ENCODE measurements at regions not wholly inside any gene's neighbourhood (a gene's known extent, or its start where the extent isn't known, plus 50 kb on each side); places are given as distances from the start of the nearest gene placed in this dataset.

DNA sequence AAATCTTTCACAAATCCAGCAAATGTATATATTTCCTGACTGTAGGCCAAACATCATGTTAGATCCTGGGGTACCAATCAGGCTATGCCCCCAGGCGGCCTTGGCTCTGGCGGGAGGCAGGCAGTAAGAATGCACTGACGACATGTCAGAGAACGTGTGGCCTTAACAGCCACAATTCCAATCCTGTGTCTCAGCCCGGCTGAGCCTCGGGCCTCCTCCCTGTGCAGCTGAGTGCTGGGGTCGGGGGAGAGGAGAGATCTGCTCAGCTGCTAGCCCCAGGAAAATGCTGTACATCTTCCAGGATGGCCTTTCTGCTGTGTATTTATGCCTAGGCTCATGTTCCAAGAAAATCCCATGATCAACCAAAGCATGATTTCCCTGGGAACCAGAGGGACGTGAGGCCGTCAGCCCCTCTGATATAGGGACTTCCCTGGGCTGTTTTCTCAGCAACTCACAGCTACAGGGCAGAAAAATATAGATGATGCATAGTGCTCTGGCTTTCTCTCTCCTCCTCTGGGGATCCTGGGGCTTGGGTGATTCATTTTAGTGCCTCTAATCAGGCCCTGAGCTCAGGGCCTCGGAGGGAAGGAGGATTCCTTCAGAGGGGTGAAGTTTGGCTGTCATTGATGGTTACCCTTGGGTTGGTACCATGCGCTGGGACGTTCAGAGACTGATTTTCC is 604.0 kb downstream of the HS3ST4 start:
- DNase-seq: no peak

DNA sequence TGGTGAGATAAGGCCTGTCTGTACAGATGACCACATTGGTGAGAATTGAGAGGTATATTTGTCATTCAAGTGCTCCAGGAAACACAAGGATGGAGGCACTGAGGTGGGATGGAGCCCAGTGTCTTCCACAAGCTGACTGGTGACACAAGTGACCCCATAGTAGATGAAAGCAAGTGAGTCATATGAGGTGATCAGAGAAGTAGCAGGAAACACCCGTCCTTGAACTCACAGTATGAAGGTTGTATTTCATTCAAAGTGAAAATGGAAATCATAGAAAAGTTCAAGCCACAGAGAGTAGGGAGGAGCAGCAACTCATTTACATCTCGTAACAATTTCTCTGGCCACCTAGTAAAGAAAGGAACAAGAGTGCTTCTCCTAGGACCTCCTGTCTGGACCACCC is 609.8 kb downstream of the HS3ST4 start:
- DNase-seq: no peak

DNA sequence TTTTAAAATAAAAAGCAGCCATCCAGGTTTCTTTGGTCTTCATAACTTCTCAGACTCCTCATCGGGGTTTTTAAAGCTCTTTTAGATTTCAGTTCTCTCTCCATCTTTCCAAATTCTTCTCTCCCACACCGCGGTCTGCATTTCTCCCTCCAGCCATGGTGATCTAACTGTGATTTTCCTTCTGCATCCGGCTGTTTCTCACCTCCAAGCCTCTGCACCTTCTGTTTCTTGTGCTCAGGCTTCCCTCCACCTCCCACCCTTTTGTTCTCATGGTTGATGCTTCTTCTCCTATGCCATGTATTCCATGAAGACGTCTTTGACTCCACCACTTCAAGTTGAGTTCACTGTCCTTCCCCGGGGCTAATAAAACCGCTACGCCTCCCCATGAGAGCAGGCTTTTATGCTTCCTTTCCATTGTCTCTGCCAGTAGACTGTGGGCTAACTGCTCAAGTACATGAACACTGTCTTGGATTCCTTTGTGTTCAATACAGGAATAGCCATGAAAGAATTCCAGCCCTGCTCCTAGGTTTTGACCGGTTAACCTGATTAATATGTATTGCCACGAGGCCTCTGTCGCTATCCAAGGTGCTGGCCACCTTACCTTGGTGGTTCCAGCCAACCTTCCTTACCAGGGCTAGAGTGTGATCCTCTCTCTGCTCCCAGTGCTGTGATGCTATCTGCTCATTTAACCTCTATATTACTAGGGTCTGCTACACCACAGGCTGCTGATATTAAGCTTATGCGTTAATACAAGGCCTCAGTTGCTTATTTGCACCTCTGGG is 625.1 kb downstream of the HS3ST4 start:
- peak in 1 of 5 experiments; percentile 3 for DNase-seq

DNA sequence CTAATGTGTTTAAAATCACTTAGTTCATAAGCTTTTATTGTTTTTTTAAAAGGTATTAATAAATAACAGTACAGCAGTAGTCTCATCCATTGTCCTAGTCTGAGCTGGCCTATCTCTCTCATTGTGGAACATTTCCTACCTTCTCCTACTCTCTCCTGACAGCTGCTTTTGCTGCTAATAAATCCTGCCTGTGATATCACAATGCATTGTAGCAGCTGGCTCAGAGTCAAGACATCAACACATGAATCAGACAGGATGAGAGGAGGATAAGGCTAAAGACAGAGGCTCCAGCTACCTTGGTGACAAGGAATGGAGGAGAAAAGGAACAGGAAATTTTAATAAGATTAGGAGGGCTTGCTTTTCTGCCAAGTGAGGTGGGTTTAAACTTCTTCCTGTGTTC is 626.1 kb downstream of the HS3ST4 start:
- no peak for DNase-seq

DNA sequence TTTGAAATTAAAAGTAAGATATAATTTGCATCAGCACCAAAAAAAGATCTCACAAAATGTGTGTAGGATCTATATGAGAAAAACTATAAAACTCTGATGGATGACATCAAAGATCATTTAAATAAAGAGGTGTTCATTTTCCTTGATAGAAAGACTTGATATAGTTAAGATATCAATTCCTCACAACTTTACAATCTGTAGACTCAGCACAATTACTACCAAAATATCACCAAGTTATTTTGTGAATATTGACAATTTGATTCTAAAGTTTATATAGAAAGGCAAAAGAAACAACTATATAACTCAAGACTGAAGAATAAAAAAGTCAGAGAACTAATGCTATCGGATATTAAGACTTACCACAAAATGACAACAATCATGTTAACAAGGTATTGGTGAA is 638.9 kb downstream of the HS3ST4 start:
- DNase-seq: no peak

DNA sequence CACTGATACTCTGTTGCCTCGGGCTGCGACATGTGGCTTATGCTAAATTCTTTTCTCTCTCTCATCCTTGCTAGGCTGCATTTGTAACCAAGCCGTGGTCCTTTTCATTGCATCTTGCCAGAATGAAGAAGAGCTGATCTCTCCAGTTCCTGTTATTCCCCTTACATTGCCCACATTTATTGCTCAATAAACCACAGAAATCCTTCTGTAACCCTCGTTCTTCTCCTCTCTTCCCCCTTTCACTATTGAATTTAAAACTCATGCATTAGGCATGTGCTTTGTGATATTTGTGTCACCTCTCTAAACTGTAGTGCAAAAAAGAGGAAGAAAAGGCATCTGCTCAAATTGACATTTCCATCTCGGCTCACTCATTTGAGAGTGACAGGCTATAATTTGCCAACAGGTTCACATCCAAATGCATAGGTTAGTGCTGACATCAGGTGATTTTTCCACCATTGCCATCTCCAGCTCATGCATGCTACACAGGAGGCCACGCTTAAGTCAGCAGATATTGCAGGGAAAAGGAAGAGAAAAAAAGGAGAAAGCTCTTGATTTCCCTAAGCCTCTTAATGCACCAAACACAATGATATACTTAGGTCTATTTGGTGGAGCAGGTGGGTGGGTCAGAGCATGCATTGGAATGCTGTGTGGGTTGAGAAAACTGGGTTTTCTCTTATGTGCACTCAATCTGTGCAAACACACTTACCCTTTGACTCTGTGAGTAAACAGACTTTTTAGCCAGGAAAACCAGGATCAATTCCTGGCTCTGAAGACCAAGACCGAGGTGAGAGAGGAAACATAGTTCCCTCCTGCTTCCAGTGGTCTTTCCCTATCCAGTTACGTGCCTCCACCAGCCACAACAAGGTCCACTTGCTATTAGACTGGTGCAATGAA is 642.7 kb downstream of the HS3ST4 start:
- no peak for DNase-seq

DNA sequence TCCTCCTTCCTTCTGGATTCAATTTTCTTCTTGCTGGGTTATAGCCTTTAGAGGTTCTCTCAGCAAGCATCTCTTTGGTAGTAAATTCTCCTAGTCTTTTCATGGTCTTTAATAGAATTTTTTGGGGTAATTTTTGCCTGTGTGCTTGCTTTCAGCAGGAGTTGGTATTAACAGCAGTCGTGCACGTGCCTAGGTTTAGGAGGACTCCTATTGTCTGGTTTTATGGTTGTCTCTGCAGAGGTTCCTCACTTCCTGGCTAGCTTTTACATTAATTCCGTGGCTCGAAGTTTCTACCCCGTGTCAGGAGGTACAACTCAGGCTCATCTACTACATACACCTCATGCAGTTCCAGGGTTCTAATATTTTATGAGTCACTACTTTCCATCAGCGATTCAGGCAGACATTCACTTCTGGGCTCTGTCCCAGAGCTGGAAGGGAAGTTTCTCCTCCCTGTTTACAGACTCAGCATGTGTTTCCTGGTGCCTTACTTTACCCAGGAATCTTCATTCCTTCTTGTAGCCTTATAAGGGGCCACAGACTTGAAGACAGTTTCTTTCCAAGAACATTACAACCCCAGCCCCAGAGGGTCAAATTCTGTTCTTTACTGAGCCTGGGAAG is 643.6 kb downstream of the HS3ST4 start:
- DNase-seq: no peak

DNA sequence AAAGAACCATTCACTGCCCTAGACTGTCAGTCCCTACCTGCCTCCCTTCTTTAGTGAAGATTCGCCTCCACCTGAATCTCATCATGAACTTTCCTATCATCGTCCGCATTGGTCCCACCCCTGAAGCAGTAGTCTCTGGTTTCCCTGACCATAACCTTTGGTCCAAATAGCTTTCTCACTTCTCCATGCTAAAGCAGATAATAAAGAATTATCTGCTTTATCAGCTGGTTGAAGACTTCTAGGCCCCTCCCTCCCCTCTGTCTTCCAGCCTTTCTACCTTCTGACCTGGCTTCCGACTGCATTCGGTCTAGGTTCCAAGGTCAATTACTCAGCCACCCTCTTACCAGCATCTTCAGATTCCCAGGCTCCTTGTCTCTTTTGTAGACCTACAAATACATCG is 650.9 kb downstream of the HS3ST4 start:
- DNase-seq: no peak

DNA sequence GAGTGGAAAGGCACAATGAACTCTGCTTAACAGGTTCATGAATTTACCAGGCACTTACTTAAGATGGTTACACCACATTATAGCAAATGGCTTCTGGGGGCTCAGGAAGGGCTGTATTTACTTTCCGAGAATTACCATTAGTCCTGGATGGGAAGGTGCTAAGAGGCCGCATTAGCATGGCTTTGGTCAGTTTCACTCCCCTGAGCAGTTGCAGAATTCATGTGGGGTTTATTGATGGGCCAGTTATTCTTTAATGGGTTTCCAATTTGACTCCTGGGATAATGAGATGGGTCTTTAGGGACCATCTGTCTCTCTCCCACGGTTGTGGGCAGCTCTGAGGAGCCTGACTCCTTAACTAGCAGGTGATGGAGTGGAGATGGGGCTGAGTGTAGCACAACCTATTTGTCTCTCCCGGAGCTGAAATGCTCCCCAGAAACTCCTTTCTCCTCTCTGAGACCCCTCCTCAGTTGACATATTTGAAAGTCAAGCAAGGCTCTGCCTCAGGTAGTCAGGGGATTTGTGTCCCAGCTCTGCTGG is 652.5 kb downstream of the HS3ST4 start:
- no peak for DNase-seq

DNA sequence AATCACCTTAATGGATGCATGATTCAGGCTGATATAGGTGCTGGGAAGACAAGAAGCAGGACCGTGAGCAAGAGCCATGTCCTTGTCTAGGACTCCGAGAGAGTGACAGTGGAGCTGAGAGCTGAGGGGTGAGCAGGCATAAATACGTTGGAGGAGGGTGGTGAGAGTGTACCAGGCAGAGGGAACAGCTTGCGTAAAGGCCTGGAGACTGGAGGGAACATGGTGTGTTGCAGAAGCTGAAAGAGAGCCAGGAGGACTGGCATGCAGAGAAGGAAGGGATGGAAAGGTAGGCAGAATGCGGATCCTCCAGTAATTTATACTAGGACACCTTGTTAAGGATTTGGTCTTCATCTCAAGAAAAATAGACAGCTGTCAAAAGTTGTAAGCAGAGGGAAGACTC is 653.2 kb downstream of the HS3ST4 start:
- DNase-seq: no peak

DNA sequence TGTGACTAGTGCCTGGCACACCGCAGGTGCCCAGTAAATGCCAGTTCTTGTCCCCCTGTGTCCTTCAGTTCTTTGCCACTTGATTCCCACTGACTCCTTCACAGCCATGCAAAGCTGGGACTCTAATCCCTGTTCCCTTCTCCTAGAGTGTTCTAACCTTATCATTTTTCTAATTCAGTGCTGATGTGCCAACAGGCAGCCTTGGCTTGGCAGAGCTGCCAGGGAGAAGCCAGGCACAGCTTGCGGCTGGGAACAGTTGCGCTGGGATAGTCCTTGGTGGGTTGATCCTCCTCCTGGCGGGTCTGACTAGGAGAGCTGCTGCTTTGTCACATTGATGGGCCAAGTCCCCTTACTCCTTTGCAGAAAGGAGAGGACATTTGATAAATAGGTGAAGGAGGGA is 654.2 kb downstream of the HS3ST4 start:
- DNase-seq: no peak

DNA sequence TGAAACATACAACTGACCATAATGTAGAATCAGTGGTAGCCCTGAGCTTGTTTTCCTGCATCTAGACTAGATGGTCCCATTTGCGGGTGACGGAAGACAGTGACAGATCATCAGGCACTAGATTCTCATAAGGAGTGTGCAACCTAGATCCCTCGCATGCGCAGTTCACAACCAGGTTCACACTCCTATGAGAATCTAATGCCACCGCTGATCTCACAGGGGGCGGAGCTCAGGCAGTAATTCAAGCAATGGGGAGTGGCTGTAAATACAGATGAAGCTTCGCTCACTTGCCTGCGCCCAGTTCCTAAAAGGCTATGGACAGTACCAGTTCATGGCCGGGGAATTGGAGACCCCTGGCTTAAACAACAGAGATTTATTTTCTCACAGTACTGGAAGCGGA is 656.3 kb downstream of the HS3ST4 start:
- no peak for DNase-seq

DNA sequence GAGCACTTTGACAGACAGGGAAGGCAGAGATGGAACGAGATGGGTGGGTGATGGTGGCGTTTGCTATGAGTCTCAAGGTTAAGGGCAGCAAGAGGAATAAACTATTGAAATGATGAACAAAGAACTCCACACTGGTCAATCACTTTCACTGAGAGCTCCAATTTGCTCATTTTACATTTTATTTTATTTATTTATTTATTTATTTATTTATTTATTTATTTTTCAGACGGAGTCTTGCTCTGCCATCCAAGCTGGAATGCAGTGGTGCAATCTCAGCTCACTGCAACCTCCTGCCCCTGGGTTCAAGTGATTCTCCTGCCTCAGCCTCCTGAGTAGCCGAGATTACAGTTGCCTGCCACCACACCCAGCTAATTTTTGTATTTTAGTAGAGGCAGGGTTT is 669.1 kb downstream of the HS3ST4 start:
- DNase-seq: no peak

DNA sequence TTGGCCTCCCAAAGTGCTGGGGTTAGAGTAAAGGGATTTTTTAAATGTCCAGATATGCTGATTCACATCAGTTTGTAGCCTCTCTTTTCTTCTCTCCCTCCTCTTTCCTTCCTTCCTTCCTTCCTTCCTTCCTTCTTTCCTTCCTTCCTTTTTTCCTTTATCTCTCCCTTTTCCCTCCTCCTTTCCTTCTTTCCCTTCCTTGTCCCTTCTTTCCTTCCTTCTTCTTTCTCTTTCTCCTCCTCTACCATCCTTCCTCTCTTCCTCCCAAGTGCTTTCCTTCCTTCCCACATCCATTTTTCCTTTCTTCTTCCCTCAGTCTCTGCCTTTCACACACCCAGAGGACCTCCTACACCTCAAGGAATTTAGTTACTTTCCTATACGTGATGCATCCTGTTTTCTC is 671.8 kb downstream of the HS3ST4 start:
- DNase-seq: no peak

DNA sequence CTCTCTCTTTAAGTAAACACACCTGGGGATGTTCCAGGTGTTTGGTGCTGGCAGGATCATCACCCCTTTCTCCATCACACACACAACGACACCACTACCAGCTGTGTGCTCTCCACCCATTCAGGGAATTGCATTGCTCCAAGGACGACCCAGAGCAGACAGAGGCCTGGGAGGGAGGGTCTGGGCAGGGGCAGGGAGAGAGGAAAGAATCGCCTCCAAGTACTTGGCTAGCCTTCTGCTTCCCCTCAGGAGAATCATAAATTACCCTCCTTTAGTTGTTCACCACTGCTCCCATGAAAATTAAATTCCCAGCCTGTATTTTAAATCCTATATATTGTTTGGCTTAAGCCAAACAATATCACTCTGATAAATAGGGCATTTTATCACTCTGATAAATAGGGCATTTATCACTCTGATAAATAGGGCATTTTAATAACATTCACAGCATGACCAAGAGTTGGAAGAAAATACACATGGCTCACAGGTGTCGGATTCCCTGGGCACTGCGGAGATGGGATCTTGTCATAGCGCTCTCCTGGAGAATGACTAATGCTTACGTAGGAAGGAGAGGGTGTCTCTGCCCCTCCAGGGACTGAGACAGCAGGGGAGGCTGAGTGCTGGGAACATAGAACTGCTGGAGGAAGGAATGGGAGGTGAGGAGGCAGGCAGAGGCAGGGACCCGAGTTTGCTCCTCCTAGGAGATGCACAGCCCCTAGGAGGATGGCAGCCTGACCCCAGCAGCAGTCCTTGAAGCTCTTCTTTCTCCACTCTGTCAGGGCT is 673.6 kb downstream of the HS3ST4 start:
- no peak for DNase-seq

DNA sequence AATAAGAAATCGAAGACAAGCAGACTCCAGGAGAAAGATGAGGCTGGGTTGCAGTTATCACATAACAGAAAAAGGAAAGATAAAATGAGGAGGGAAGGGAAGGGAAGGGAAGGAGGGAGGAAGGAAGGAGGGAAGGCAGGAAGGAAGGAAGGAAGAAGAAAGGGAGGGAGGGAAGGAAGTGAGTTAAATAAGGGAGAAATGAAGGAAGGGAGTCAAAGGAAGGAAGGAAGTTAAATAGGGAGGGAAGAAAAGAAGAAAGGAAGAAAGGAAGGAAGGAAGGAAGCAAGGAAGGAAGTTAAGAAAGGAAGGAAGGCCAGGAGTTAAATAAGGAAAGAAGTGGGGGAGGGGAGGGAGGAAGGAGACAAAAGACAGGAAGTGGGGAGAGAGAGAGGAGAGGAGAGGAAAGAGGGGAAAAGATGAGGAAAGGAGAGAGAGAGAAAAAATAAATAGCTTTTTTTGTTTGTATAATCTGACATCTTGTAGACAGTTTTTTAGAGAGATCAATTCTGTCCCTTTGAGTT is 679.6 kb downstream of the HS3ST4 start:
- no peak for DNase-seq

DNA sequence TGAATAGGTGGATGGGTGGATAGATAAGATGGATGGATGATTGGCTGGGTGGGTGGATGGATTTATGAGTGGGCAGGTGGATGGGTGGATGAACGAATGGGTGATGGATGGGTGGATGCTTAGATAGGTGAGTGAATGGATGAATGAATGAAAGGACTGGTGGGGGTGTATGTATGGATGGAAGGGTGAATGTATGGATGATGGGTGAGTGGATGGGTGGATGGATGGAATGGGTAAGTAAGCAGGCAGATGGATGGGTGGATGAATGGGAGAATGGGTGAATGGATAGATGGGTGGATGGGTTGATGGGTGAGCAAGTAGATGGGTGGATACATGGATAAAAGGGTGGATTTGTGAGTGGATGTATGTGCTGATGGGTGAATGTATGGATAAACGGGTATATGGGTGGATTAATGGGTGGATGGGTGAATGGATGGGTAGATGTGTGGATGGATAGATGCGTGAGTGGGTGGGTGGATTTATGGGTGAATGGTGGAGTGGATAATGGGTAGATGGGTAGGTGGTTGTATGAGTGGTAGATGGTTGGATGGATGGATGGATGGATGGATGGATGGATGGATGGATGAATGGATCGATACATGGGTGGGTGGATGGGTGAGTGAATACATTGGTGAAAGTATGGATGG is 682.6 kb downstream of the HS3ST4 start:
- DNase-seq: no peak

DNA sequence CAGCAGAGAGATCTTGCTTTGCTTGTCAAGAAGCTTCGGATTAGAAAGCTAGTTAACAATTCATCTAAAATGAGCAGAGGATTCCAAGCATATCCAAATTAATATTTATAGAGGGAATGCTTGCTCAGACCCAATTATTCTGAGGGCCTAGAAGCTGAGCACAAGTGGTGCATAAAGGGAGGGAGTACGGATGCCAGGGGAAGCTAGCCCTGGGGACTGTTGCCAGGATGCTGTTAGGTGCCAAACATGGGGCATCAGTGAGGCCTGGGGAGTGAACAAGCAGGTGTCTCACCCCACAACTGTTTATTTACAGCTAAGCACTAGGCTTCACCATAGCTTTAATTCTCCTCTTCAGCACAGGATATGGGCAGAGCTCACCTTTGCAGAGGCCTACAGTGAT is 684.1 kb upstream of the C16orf82 start:
- DNase-seq: no peak

DNA sequence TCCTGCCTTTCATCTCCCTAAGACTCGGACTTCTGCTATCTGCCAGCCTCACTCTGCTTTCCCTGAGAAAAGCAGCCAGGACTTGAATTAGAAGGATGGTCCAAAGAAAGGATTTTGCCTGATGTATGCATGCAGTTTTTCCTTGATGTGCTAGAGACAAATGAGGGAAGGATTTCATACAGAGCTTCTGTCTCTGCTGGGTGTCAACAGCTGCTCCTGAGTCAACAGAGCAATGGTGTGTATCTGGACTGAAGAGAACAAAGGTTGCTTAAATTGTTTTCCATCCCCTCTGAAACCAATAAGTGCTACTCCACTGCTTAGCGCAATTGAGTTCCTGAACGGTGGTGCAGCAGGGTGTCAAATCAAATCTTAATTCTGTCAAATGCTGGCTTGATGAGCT is 680.6 kb upstream of the C16orf82 start:
- DNase-seq: no peak

DNA sequence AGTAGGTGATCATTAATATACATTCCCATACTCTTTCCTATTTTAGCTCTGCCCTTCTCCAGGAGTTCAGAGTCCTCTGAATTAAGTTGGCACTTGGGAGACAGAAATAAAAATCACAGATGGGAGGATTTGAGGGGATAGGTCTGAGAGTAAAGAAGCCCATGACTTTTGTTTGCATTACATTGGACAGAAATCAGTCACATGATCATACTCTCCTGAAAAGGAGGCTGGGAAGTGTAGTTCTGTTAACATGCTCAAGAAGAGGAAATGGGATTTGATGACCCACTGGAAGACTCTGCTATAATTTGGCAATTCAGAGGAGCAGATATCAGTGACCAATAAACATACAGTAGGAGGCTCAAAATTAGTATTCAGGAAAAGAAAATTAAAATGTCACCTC is 674.9 kb upstream of the C16orf82 start:
- no peak for DNase-seq

DNA sequence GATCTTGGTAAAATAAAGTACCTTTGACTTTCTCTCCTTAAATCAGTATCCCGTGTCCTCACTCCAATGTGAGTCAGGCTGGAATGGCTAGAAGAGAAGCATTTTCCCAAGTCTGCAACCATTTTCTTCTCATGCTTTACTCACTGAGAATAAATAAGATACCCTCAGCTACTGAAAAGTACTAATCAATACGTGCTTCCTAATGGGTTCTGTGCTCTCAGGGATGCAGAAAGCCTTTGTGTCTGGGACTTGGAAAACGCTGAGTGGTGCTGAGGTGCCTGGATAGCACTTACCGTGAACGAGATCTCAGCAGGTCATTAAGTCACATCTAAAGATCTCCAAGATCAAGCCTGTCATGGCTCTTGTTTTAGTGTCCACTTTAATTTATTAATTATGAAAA is 672.3 kb upstream of the C16orf82 start:
- DNase-seq: no peak
